Retinal pigment epithelial cell (primary cell): ENCODE measurements at regions not wholly inside any gene's neighbourhood (a gene's known extent, or its start where the extent isn't known, plus 50 kb on each side); places are given as distances from the start of the nearest gene placed in this dataset.

Source experiments
- DNase-seq: peaks from one replicate; pipeline ENCODE4 v3.0.0-alpha.2; 2010; ENCODE audit warnings: low read depth
- H3K4me3 ChIP-seq: 2 replicates; pipeline ENCODE4 v1.5.1; 2011; ENCODE audit warnings: mild to moderate bottlenecking, low read length, control low read depth, moderate library complexity
- CTCF ChIP-seq: conservative IDR thresholded peaks from 2 replicates; pipeline ENCODE4 v1.5.1; 2011; ENCODE audit warnings: low read depth, low read length, control low read depth, inconsistent platforms

GRCh38 chr6:88491266-88491880 is 325.2 kb upstream of the CNR1 start:
- no peak for TF ChIP-seq CTCF
- DNase-seq: no peak

GRCh38 chr6:88490908-88491264 is 324.7 kb upstream of the CNR1 start:
- no peak overlapping the region for H3K4me3 ChIP-seq
- DNase-seq: no peak
- no peak for TF ChIP-seq CTCF

More at GRCh38 chr6:88491266-88491880, 325.2 kb upstream of the CNR1 start:
- no peak overlapping the region for H3K4me3 ChIP-seq

GRCh38 chr6:88490195-88490907 is 324.2 kb upstream of the CNR1 start:
- no peak overlapping the region for H3K4me3 ChIP-seq
- TF ChIP-seq CTCF: no peak
- DNase-seq: no peak

GRCh38 chr6:88483424-88483823 is 317.3 kb upstream of the CNR1 start:
- no peak for TF ChIP-seq CTCF
- H3K4me3 ChIP-seq: no peak overlapping the region
- DNase-seq: no peak

- H3K4me3 ChIP-seq: no peak overlapping the region
- TF ChIP-seq CTCF: no peak
- DNase-seq: no peak
Measured at GRCh38 chr6:88482465-88482864, 316.3 kb upstream of the CNR1 start.

- DNase-seq: no peak
- H3K4me3 ChIP-seq: no peak overlapping the region
- no peak for TF ChIP-seq CTCF
Measured at GRCh38 chr6:88481519-88481918, 315.4 kb upstream of the CNR1 start.

GRCh38 chr6:88480816-88481215 is 314.7 kb upstream of the CNR1 start:
- TF ChIP-seq CTCF: no peak
- no peak overlapping the region for H3K4me3 ChIP-seq
- no peak for DNase-seq
